NCI-H128 (cell line): ENCODE measurements at regions not wholly inside any gene's neighbourhood (a gene's known extent, or its start where the extent isn't known, plus 50 kb on each side); places are given as distances from the start of the nearest gene placed in this dataset.
"Not testable (repeated sequence)": the region's sequence is repeated elsewhere in the genome, so short reads cannot be mapped to it uniquely, and the experiment has no call there.

Source experiments
- DNase-seq: peaks from one replicate; lab custom pipeline; 2025; ENCODE audit not compliant: unreplicated experiment; lab: John Stamatoyannopoulos, UW

GRCh38 chr9:38195737-38196161 is 126.7 kb upstream of the SHB start:
- no peak for DNase-seq

GRCh38 chr9:38194870-38195269 is 125.8 kb upstream of the SHB start:
- DNase-seq = no peak

- no peak for DNase-seq
Observed at GRCh38 chr9:38192731-38193265, 123.8 kb upstream of the SHB start.

- DNase-seq = no peak
Observed at GRCh38 chr9:38186404-38187115, 117.5 kb upstream of the SHB start.

GRCh38 chr9:38185647-38186403 is 116.8 kb upstream of the SHB start:
- no peak for DNase-seq

GRCh38 chr9:38183994-38184568 is 115.1 kb upstream of the SHB start:
- no peak for DNase-seq

GRCh38 chr9:38182321-38182720 is 113.3 kb upstream of the SHB start:
- DNase-seq = peak; percentile 47

GRCh38 chr9:38181866-38182265 is 112.8 kb upstream of the SHB start:
- DNase-seq = no peak

GRCh38 chr9:38181232-38181631 is 112.2 kb upstream of the SHB start:
- no peak for DNase-seq

GRCh38 chr9:38180656-38181055 is 111.6 kb upstream of the SHB start:
- DNase-seq = no peak

GRCh38 chr9:38179965-38180364 is 110.9 kb upstream of the SHB start:
- no peak for DNase-seq

- DNase-seq = no peak
Observed at GRCh38 chr9:38178237-38178636, 109.2 kb upstream of the SHB start.

- no peak for DNase-seq
Observed at GRCh38 chr9:38177680-38178079, 108.7 kb upstream of the SHB start.

GRCh38 chr9:38176251-38176650 is 107.2 kb upstream of the SHB start:
- no peak for DNase-seq

GRCh38 chr9:38175423-38175822 is 106.4 kb upstream of the SHB start:
- DNase-seq = no peak

- DNase-seq = no peak
Observed at GRCh38 chr9:38172586-38172985, 103.6 kb upstream of the SHB start.

- no peak for DNase-seq
Observed at GRCh38 chr9:38171926-38172325, 102.9 kb upstream of the SHB start.

- DNase-seq = no peak
Observed at GRCh38 chr9:38171538-38171884, 102.5 kb upstream of the SHB start.

GRCh38 chr9:38170763-38171537 is 101.9 kb upstream of the SHB start:
- DNase-seq = not testable (repeated sequence)

- not testable (repeated sequence) for DNase-seq
Observed at GRCh38 chr9:38170155-38170554, 101.1 kb upstream of the SHB start.

GRCh38 chr9:38166501-38166900 is 97.5 kb upstream of the SHB start:
- no peak for DNase-seq
